GM20000 (cell line): ENCODE measurements at regions not wholly inside any gene's neighbourhood (a gene's known extent, or its start where the extent isn't known, plus 50 kb on each side); places are given as distances from the start of the nearest gene placed in this dataset.

Experiments used
- DNase-seq: peaks from one replicate; pipeline ENCODE4 v3.0.0; 2012; ENCODE audit warnings: low spot score
- CTCF ChIP-seq: IDR thresholded peaks from 2 replicates; pipeline ENCODE4 v1.5.1; 2012; ENCODE audit warnings: mild to moderate bottlenecking, control low read depth; ENCODE audit errors: extremely low read depth, missing control alignments

DNA sequence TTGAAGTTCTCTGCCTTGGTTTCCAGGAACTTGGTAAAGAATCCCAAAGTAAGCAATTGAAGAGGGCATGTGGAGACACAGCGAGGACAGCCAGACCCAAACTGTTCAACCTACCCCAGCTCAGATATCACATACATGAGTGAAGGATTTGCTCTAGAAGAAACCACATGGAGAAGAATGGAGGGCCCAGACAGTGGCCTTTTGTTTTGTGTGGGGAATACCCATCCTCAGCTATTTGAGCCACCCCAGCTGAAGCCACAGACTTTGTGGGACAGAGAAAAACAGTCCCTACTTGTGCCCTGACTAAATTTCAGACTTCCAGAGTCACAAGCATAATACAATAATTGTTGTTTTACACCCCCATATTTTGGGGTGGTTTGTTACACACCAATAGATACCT is 387.1 kb downstream of the ZSWIM6 start:
- no peak for TF ChIP-seq CTCF

DNA sequence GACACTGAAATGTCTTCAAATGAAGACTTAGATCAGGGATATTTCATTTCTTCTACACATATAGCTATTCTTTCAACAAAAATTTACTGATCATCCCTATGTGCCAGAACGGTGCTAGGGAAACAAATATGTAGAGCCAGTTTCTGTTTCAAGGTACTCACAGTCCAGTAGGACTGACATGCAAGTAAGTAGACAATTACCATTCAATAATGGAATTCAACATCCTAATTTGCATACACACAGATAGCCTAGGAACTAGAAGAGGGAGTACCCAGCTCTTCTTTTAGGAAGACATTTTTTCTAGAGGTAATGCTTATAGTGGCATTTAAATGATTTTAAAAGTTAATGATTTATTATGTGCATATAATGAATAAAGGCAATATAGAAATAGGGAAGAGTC is 388.8 kb downstream of the ZSWIM6 start:
- TF ChIP-seq CTCF = no peak
- DNase-seq = no peak

More for the DNA sequence above, 387.1 kb downstream of the ZSWIM6 start:
- DNase-seq = no peak

DNA sequence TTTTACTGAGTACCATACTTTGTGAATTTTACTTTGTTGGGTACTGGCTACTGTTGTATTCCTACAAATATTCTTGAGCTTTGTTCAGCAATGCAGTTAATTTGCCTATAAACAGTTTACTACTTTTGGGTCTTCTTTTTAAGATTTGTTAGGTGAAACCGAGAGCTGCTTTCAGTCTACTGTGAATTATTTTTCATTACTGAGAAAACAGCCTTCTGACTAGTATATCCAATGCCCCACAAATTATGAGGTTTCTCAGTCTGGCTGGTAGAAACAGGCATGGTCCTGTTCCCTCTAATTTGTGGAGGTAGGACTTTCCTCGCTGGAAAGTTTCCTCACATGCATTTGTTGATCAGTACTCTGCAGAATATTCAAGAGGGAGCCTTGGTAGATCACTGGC is 392.0 kb downstream of the ZSWIM6 start:
- no peak for TF ChIP-seq CTCF
- DNase-seq = no peak

DNA sequence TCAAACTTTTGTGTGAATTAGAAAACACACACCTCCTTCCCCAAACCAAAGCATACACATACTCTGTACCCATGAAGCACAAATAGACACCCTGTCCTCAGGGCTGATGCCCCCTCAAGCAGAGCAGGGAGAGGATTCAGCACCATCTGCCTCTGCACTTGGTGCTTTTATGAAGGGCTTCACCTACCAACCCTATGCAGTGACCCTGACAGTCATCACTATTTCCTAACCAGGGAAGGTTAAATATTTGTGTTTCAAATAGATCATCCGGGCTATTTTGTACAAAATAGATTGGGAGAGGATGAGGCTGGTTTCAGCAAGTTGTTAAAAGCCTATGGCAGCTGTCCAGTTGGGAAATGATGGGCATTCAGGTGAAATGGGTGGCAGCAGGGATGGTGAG is 396.2 kb downstream of the ZSWIM6 start:
- DNase-seq = no peak
- TF ChIP-seq CTCF = no peak

DNA sequence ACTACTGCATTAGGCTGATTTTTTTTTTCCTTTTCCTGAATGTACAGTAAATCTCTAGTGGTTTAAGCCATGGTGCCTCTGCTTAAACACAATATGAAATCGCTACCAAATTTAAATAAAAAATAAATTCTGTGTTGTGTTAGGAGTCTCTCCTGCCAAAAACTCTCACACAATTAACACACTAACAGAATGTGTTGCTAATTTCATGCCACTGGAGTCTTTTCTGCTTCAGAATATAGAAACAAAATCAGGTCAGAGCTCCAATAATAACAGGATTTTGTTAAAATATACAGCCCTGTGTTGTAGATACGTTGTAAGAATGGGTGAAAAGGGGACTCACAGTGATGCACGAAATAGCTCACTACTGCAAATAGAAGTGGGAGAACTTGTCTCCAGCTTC is 398.8 kb downstream of the ZSWIM6 start:
- no peak for TF ChIP-seq CTCF

GRCh38 chr5:61731267-61731945 is 399.3 kb downstream of the ZSWIM6 start:
- TF ChIP-seq CTCF = no peak
- no peak for DNase-seq

More for the DNA sequence above, 398.8 kb downstream of the ZSWIM6 start:
- no peak for DNase-seq

DNA sequence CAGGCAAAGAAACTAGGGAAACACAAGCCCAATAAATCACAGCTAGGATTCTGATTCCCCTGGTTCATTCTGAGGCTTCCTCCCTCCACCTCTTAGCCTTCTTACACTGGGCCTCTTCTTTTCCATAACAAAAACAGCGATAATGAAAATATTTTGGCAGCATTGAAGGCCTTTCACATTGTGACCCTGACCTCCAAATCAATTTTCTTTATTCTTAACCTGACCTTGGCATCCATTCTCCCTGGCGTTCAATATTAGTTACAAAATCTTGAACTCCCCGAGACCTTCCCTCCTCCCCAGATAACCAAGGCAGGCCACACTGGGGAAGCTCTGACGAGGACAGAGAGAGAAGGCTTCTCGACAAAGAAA is 399.9 kb downstream of the ZSWIM6 start:
- DNase-seq = no peak
- TF ChIP-seq CTCF = no peak
